GM23248 (cell line): ENCODE measurements at regions not wholly inside any gene's neighbourhood (a gene's known extent, or its start where the extent isn't known, plus 50 kb on each side); places are given as distances from the start of the nearest gene placed in this dataset.

Source experiments
- DNase-seq: peaks from one replicate; pipeline ENCODE4 v3.0.0-alpha.2; 2015
- H2AFZ ChIP-seq: fragments of 200-600 bp; sonication (generic); 2 replicates; pipeline ENCODE4 v1.6.1; 2016; ENCODE audit warnings: antibody characterized with exemption
- H3F3A ChIP-seq: fragments of 200-600 bp; sonication (generic); 2 replicates; pipeline ENCODE4 v1.6.1; 2016; ENCODE audit warnings: mild to moderate bottlenecking, antibody characterized with exemption, mixed run types; ENCODE audit not compliant: insufficient read depth
- H3K27ac ChIP-seq: fragments of 200-600 bp; sonication (generic); 2 replicates; pipeline ENCODE4 v1.5.1; 2016; ENCODE audit warnings: mild to moderate bottlenecking
- H3K27me3 ChIP-seq: fragments of 200-600 bp; sonication (generic); replicated peaks from 2 replicates; pipeline ENCODE4 v1.6.1; 2016; ENCODE audit warnings: mild to moderate bottlenecking; ENCODE audit not compliant: insufficient read depth
- H3K36me3 ChIP-seq: fragments of 200-600 bp; sonication (generic); 2 replicates; pipeline ENCODE4 v1.6.1; 2016; ENCODE audit warnings: low read depth, mild to moderate bottlenecking
- H3K4me1 ChIP-seq: fragments of 200-600 bp; sonication (generic); 2 replicates; pipeline ENCODE4 v1.6.1; 2016; ENCODE audit warnings: mild to moderate bottlenecking; ENCODE audit not compliant: insufficient read depth
- H3K4me2 ChIP-seq: fragments of 200-600 bp; sonication (generic); one replicate; pipeline ENCODE4 v1.6.1; 2016; ENCODE audit warnings: mild to moderate bottlenecking; ENCODE audit not compliant: unreplicated experiment
- H3K4me3 ChIP-seq: fragments of 200-600 bp; sonication (generic); 2 replicates; pipeline ENCODE4 v1.5.1; 2016; ENCODE audit warnings: mild to moderate bottlenecking
- H3K79me2 ChIP-seq: fragments of 200-600 bp; sonication (generic); 2 replicates; pipeline ENCODE4 v1.6.1; 2016; ENCODE audit warnings: mild to moderate bottlenecking; ENCODE audit not compliant: insufficient read depth
- H3K9ac ChIP-seq: fragments of 200-600 bp; sonication (generic); 2 replicates; pipeline ENCODE4 v1.6.1; 2016; ENCODE audit warnings: mild to moderate bottlenecking
- H3K9me2 ChIP-seq: fragments of 200-600 bp; sonication (generic); 2 replicates; pipeline ENCODE4 v1.6.1; 2016; ENCODE audit warnings: mixed run types, mild to moderate bottlenecking, moderate library complexity; ENCODE audit not compliant: insufficient read depth
- H3K9me3 ChIP-seq: fragments of 200-600 bp; sonication (generic); one replicate; pipeline ENCODE4 v1.6.1; 2017; ENCODE audit warnings: low read depth
- H4K20me1 ChIP-seq: fragments of 200-600 bp; sonication (generic); 2 replicates; pipeline ENCODE4 v1.6.0; 2016; ENCODE audit not compliant: insufficient read depth
- EZH2 ChIP-seq: fragments of 200-600 bp; sonication (generic); IDR thresholded peaks from 2 replicates; pipeline ENCODE4 v1.6.1; 2018; ENCODE audit warnings: antibody characterized with exemption, mild to moderate bottlenecking; ENCODE audit not compliant: insufficient read depth, poor library complexity, severe bottlenecking
- EZH2phosphoT487 ChIP-seq: fragments of 200-600 bp; sonication (generic); IDR thresholded peaks from 2 replicates; pipeline ENCODE4 v1.6.1; 2018; ENCODE audit warnings: antibody characterized with exemption, moderate library complexity, mild to moderate bottlenecking, low read depth; ENCODE audit not compliant: insufficient read depth
- WGBS, 2 experiments: methylation state at CpG; one replicate each; pipeline ENCODE4 v1.1.6; 2015 to 2017; ENCODE audit warnings: low lambda C conversion rate in 2 of 2, low coverage in 1 of 2; ENCODE audit errors: missing lambda C conversion rate in 2 of 2; 5-methylcytosine and 5-hydroxymethylcytosine counted together
- in situ Hi-C: fragments of 300-500 bp; cut with MboI; formaldehyde crosslinking; loops from 2 replicates; pipeline ENCODE4 v1.15.0; 2020

GRCh38 chr7:17421941-17422340 is 123.5 kb downstream of the AHR start:
- no peaks in the 10 kb centered on the region for H3K27me3 ChIP-seq
- H3K4me3 ChIP-seq: no peak overlapping the region
- no peaks in the 10 kb centered on the region for H4K20me1 ChIP-seq
- H3K9me3 ChIP-seq: no peaks in the 10 kb centered on the region
- in situ Hi-C loops: no loop called here
- H3K9me2 ChIP-seq: no peaks in the 10 kb centered on the region
- no peaks in the 10 kb centered on the region for H3F3A ChIP-seq
- no peaks in the 10 kb centered on the region for H3K79me2 ChIP-seq
- no peak overlapping the region for H3K27ac ChIP-seq
- no peak for DNase-seq
- H3K4me2 ChIP-seq: no peak overlapping the region
- no peaks in the 10 kb centered on the region for H3K36me3 ChIP-seq
- TF ChIP-seq EZH2: no peak
- no peak for TF ChIP-seq EZH2phosphoT487
- H2AFZ ChIP-seq: peak overlapping the region; percentile 27; the same call in 1 of the 2 replicates
- H3K9ac ChIP-seq: no peak overlapping the region
- WGBS, 2 experiments: 69 to 74% methylated on average over 4 of the region's 4 CpGs
- H3K4me1 ChIP-seq: peaks cover 8% of the 10 kb centered on the region; the same call in 1 of the 2 replicates

- H3K4me3 ChIP-seq: no peak overlapping the region
- H3F3A ChIP-seq: no peaks in the 10 kb centered on the region
- peak overlapping the region; percentile 31 for H2AFZ ChIP-seq
- no peaks in the 10 kb centered on the region for H3K27me3 ChIP-seq
- no peaks in the 10 kb centered on the region for H3K36me3 ChIP-seq
- no peak overlapping the region for H3K27ac ChIP-seq
- no peaks in the 10 kb centered on the region for H3K9me3 ChIP-seq
- DNase-seq: no peak
- peaks cover 8% of the 10 kb centered on the region; the same call in 1 of the 2 replicates for H3K4me1 ChIP-seq
- H3K9me2 ChIP-seq: no peaks in the 10 kb centered on the region
- 43 to 47% methylated on average over 2 of the region's 2 CpGs for WGBS, 2 experiments
- in situ Hi-C loops: no loop called here
- H3K79me2 ChIP-seq: no peaks in the 10 kb centered on the region
- no peak overlapping the region for H3K9ac ChIP-seq
- TF ChIP-seq EZH2 (no peak), EZH2phosphoT487 (no peak)
- H4K20me1 ChIP-seq: no peaks in the 10 kb centered on the region
- no peak overlapping the region for H3K4me2 ChIP-seq
Observed at GRCh38 chr7:17422966-17423365, 124.5 kb downstream of the AHR start.

GRCh38 chr7:17427924-17428323 is 129.5 kb downstream of the AHR start:
- no peak for DNase-seq
- TF ChIP-seq EZH2phosphoT487 (no peak), EZH2 (no peak)
- Histone ChIP-seq H3K36me3 (no peaks in the 10 kb centered on the region), H3K4me1 (0 out of 2 replicates have a peak, but pooled peaks cover 3% of the 10 kb centered on the region), H3K27ac (no peak overlapping the region), H3K9me2 (no peaks in the 10 kb centered on the region), H2AFZ (no peak overlapping the region), H3K79me2 (no peaks in the 10 kb centered on the region), H3F3A (no peaks in the 10 kb centered on the region), H3K27me3 (no peaks in the 10 kb centered on the region), H3K4me2 (no peak overlapping the region), H4K20me1 (no peaks in the 10 kb centered on the region), H3K4me3 (no peak overlapping the region), H3K9me3 (peaks cover 3% of the 10 kb centered on the region), H3K9ac (no peak overlapping the region)
- in situ Hi-C loops: no loop called here

- Histone ChIP-seq H3K27me3 (no peaks in the 10 kb centered on the region), H3K4me2 (no peak overlapping the region), H2AFZ (no peak overlapping the region), H3K4me3 (no peak overlapping the region), H4K20me1 (no peaks in the 10 kb centered on the region), H3K36me3 (no peaks in the 10 kb centered on the region), H3K9me2 (no peaks in the 10 kb centered on the region), H3K27ac (no peak overlapping the region), H3K79me2 (no peaks in the 10 kb centered on the region), H3K9ac (no peak overlapping the region), H3F3A (no peaks in the 10 kb centered on the region), H3K9me3 (peaks cover 3% of the 10 kb centered on the region), H3K4me1 (no peaks in the 10 kb centered on the region)
- no peak for DNase-seq
- WGBS, 2 experiments: 88 to 94% methylated on average over 4 of the region's 4 CpGs
- in situ Hi-C loops: no loop called here
- TF ChIP-seq EZH2phosphoT487 (no peak), EZH2 (no peak)
Observed at GRCh38 chr7:17429579-17429978, 131.1 kb downstream of the AHR start.

GRCh38 chr7:17432793-17433192 is 134.3 kb downstream of the AHR start:
- Histone ChIP-seq H3K27ac (no peak overlapping the region), H2AFZ (no peak overlapping the region)
- in situ Hi-C loops: no loop called here

More at GRCh38 chr7:17432793-17433192, 134.3 kb downstream of the AHR start:
- Histone ChIP-seq H3K4me3 (no peak overlapping the region), H3K9me3 (peaks cover 3% of the 10 kb centered on the region), H3F3A (no peaks in the 10 kb centered on the region), H3K79me2 (no peaks in the 10 kb centered on the region), H3K9me2 (no peaks in the 10 kb centered on the region), H3K9ac (no peak overlapping the region), H3K4me1 (no peaks in the 10 kb centered on the region), H4K20me1 (no peaks in the 10 kb centered on the region), H3K4me2 (no peak overlapping the region), H3K36me3 (no peaks in the 10 kb centered on the region), H3K27me3 (no peaks in the 10 kb centered on the region)
- TF ChIP-seq EZH2phosphoT487: no peak
- TF ChIP-seq EZH2: no peak
- 77 to 84% methylated on average over 3 of the region's 3 CpGs for WGBS, 2 experiments
- DNase-seq: no peak
